NOMO-1 treated with DMSO at 0.1 percent for 48 hours (cell line): ENCODE measurements at regions not wholly inside any gene's neighbourhood (a gene's known extent, or its start where the extent isn't known, plus 50 kb on each side); places are given as distances from the start of the nearest gene placed in this dataset.

Experiments
- DNase-seq: peaks from one replicate; lab custom pipeline; 2025; ENCODE audit not compliant: unreplicated experiment; lab: John Stamatoyannopoulos, UW

DNA sequence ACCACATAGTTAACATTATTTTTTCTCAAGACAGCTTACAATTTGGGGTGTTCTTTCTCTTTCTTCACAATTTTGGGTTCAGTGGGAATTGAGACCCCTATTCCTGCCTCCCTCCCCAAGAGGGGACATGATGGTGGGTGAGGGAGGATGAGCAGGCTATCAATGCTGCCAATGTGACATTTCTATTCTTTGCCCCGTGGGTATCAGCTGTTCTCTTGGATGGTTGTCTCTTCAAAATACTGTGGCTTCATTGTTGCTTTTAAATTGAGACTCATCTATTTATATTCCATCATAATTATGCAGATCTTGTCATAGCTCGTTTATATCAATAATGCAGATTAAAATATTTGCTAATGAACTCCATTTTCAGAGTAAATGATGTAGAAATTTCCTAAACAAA, 56.5 kb upstream of the ANO4 start:
- DNase-seq = no peak

GRCh38 chr12:100741084-100741711, 53.4 kb upstream of the ANO4 start:
- DNase-seq = no peak

DNA sequence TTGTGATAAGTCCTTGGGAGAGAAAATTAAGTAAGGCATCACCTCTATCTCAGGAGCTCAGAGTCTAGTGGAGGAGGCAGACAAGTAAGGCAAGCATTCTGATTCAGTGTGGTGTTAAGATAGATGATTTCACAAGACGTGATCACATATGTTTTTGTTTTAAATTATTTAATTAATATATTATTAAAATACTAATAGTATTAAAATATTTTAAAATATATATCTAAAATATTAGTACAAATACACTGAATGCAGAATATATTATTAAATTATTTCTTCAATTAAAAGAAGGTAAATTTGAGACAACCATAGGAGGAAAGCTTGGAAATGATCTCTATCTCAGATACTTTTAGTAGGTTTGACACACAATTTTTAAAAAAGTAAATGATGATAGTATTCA, 51.5 kb upstream of the ANO4 start:
- DNase-seq = no peak
